GM21786 (cell line): ENCODE measurements at regions not wholly inside any gene's neighbourhood (a gene's known extent, or its start where the extent isn't known, plus 50 kb on each side); places are given as distances from the start of the nearest gene placed in this dataset.
"Not testable (repeated sequence)": the region's sequence is repeated elsewhere in the genome, so short reads cannot be mapped to it uniquely, and the experiment has no call there.

Experiments
- ATAC-seq: cut with Tn5 transposase; IDR thresholded peaks from one replicate; pipeline ENCODE4 v1.9.1; 2021; ENCODE audit not compliant: unreplicated experiment

DNA sequence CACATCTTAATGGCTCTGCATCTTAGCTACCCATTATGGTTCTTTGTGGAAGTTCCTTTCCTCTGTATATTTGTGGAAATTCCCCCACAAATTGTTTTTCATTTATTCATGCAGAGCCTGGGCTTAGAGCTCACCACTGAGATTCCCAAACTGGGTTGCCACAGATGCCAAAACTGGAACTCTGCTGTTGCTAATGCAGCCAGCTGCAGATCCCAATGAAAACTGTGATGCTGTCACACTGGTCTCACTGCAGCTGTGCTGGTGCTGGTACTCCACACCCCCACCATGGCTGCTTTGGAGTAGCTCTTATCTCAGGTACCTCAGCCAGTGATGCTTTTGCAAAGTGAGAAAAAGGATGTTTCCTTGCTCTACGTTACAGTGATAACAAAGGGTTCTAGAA is 87.7 kb downstream of the DCK start:
- ATAC-seq = no peak

GRCh38 chr4:71093745-71094144 is 100.3 kb downstream of the DCK start:
- ATAC-seq = no peak

- ATAC-seq = no peak
Observed at GRCh38 chr4:71094201-71094600, 100.8 kb downstream of the DCK start.

DNA sequence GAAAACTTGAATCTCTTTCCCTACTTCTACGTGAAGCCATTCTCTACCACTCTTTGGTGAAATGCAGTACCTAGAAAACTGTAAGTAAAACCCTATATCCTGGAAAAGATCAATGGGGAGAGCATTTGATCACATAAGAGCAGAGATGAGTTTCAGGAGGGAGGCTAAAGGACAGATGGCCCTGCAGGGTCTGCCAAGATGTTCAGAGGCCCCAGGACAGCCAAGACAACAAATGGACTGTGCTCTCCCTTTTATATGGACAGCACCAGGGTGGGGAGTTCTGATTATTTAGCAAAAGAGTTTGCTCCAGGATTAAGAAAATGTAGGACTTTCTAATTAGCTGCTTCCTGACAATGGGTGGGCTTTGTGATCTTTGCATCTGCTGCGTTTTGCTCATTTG is 101.7 kb downstream of the DCK start:
- no peak for ATAC-seq

- no peak for ATAC-seq
Observed at GRCh38 chr4:71095545-71095944, 102.1 kb downstream of the DCK start.

DNA sequence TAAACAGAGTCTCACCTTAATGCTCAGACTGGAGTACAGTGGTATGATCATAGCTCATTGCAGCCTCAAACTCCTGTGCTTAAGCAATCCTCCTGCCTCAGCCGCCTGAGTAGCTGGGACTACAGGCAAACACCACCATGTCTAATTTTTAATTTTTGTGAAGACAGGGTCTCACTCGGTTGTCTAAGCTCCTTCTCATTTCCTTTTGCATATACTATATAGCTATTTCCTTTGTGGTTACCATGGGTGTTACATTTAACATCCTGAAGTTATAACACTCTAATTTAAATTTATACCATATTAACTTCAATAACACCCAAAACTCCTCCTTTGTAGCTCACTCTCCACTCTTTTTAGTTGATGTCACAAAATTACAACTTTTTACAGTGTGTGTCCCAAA is 114.3 kb downstream of the DCK start:
- no peak for ATAC-seq

DNA sequence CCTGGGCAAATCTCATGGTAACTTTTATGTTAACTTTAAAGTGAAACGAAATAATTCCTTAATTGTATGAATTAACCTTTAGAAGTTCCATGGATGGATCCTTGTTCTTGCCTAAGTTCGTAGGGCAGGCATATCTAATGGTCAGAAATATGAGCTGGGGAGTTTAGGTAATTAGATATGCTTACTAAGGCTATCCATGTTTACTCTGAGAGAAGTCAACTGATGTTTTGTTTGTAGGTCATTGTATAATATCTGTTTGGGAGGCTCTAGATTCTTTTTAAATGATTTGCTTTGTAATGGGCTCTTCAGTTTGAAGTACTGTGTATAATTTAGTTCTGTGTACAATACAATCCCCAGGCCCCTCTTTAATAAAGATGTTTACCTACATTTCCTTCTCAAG is 117.0 kb downstream of the DCK start:
- ATAC-seq = no peak

DNA sequence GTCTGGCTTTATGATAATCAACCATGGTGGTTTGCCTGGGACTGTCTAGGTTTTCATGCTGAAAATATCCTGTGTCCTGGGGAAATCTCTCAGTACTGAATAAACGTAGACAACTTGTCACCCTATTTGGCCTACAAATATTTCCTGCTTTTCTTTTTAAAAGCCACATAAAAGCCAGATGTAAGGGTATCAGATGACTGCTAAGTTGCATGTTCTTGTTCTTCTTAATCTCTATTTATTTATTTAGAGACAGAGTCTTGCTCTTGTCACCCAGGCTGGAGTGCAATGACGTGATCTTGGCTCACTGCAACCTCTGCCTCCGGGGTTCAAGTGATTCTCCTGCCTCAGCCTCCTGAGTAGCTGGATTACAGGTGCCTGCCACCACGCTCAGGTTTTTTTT is 117.7 kb downstream of the DCK start:
- ATAC-seq = not testable (repeated sequence)

DNA sequence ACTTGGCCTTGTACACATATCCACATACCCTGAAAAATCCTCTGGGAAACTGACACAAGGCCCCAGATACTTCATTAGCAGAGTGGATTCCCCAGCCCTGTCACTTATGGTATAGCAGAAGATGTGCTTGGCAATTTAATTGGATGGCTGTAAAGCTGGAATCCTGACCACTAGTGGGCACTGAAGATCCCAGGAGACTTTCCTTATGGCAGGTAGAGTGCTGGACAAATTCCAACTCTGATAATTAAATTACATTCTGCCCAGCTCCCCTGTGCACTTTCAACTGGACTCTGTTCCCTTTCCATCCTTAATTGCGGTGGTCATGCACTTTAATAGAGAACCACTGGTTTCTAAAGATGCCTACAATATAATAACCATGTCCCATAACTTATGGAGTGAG is 119.8 kb downstream of the DCK start:
- no peak for ATAC-seq

- no peak for ATAC-seq
Observed at GRCh38 chr4:71120831-71121524, 127.5 kb downstream of the DCK start.

DNA sequence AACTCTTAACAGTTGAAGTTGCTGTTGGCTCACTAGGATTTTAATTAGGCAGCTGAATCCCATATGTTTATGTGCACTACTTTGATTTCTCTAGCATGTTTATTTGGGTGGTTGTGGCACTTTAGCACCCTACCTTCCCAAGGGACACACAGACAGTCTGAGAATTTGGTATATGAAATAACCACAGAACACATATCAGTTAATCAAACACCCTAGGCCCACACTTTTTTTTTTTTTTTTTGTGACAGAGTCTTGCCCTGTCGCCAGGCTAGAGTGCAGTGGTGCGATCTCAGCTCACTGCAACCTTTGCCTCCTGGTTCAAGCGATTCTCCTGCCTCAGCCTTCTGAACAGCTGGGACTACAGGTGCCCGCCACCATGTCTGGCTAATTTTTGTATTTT is 130.5 kb downstream of the DCK start:
- ATAC-seq = no peak

- no peak for ATAC-seq
Observed at GRCh38 chr4:71125137-71125536, 131.7 kb downstream of the DCK start.

- ATAC-seq = no peak
Observed at GRCh38 chr4:71126719-71127118, 133.3 kb downstream of the DCK start.

GRCh38 chr4:71130827-71131603 is 137.6 kb downstream of the DCK start:
- ATAC-seq = no peak

DNA sequence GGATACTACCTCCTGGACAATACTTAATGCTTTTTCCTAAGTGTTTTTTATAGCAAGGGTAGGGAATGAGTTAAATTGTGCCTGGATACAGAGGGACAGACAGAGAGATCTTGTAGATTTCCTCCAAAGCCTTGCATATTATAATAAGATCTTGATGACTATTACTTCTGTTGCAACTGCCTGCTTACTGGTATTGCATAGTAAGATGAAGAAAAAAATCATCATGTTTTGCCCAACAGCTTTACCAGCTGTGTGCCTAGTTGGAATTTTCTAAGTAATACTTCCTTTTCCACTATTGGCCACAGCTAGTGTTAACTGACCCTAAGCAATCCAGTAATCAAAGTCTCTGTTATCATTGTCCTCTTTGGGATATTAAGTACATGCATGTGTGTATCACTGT is 139.0 kb downstream of the DCK start:
- ATAC-seq = no peak

DNA sequence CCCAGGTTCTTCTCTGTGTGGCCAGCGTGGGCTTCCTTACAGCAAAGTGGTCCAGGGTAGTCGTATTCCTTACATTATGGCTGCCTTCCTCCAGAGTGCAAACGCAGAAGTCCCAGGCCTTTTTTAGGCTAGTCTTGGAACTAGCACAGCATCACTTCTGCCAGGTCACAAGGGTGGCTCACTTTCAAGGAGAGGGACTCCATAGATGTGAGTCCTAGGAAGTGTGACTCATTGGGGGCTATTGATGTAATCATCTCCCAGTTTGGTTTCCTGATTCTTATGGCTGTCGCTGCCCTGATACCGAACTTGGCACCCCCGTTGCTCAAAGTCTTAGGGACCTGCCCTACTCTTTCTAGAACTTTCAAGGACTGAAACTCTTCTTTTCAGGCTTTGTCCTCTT is 140.0 kb downstream of the DCK start:
- no peak for ATAC-seq

GRCh38 chr4:71136071-71136470 is 142.6 kb downstream of the DCK start:
- no peak for ATAC-seq

- ATAC-seq = no peak
Observed at GRCh38 chr4:71138007-71138615, 144.7 kb downstream of the DCK start.

GRCh38 chr4:71140563-71140962 is 147.1 kb downstream of the DCK start:
- ATAC-seq = no peak

GRCh38 chr4:71141125-71141524 is 147.7 kb downstream of the DCK start:
- no peak for ATAC-seq

GRCh38 chr4:71147261-71147660 is 153.8 kb downstream of the DCK start:
- no peak for ATAC-seq

DNA sequence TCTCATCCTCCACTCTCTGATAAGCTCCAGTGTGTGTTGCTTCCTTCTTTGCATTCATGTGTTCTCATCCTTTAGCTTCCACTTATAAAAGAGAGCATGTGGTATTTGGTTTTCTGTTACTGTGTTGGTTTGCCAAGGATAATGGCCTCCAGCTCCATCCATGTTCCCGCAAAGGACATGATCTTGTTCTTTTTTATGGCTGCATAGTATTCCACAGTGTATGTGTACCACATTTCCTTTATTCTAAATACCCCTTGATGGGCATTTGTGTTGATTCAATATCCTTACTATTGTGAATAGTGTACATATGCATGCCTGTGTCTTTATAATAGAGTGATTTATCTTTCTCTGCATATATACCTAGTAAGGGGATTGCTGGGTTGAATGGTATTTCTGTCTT is 155.1 kb downstream of the DCK start:
- ATAC-seq = no peak
